ENCODE measurements at regions not wholly inside any gene's neighbourhood (a gene's known extent, or its start where the extent isn't known, plus 50 kb on each side); places are given as distances from the start of the nearest gene placed in this dataset.

GRCh38 chr13:109968876-109969577 lies 182.6 kb upstream of the IRS2 start:
- Mint-ChIP-seq H3K4me1 (peaks cover 0 to 3% (median 0%) of the 10 kb centered on the region in 3 donors), H3K9me3 (peaks cover 8 to 22% (median 10%) of the 10 kb centered on the region in 3 donors), H3K27ac (no peak overlapping the region), H3K27me3 (peaks cover 3 to 15% of the 10 kb centered on the region in 2 donors), H3K36me3 (no peaks in the 10 kb centered on the region), H3K4me3 (no peak overlapping the region)
- 96% methylated on average over 10 of the region's 12 CpGs for WGBS (ENCODE audit: insufficient coverage)
- Histone ChIP-seq H3K9me3 (no peaks in the 10 kb centered on the region), H3K27me3 (replicated peaks in 1 of 2; ENCODE audit: control insufficient read depth in 2 of 2, extremely low read depth in 1 of 2, insufficient read depth in 2 of 2, low read length in 1 of 2) (peaks cover 0 to 5% of the 10 kb centered on the region in 2 experiments), H3K36me3 (ENCODE audit: control insufficient read depth in 2 of 2, extremely low read depth in 1 of 2, insufficient read depth in 1 of 2, low read length in 1 of 2) (no peaks in the 10 kb centered on the region), H3K4me1 (ENCODE audit: control insufficient read depth in 1 of 2, extremely low read depth in 1 of 2, insufficient read depth in 2 of 2, low read length in 2 of 2) (no peaks in the 10 kb centered on the region), H3K4me3 (ENCODE audit: control insufficient read depth in 1 of 2, extremely low read depth in 1 of 2, low read length in 1 of 2) (no peak overlapping the region), H3K27ac (ENCODE audit: low read length) (no peak overlapping the region)
- no peak for DNase-seq
- ChIA-PET POLR2A (no interaction called here), CTCF (interaction anchor here in 1 of 2 donors (0.6 kb wide), 1 partner anchor 14 kb away, joined by 6 read pairs; no protein-coding TSS in a partner anchor)
- ATAC-seq (replicated peaks in 1 of 4): no peak

GRCh38 chr13:109963960-109964563 lies 177.7 kb upstream of the IRS2 start:
- no peak overlapping the region for H3K4me3 Mint-ChIP-seq
- 31% methylated on average over 11 of the region's 13 CpGs for WGBS (ENCODE audit: insufficient coverage)

DNA sequence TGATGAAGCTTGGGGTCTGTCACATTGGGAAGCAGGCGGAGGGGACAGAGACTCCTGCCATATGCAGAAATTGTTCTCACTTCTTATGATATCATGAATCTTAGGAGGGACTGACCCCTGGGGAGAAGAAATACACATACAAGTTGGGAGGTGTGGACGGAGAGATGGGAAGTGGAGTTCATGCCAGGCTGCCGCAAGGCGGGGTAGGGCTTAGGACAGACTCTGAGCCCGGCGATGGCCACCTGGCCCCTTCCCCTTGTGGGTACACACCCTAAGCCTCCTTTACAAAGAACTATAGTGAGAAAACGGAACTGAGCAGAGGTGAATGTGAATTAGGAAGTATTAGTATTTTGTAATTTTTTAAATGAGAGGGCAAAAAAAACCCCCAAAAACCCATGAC lies 177.0 kb upstream of the IRS2 start:
- Histone ChIP-seq H3K27ac (ENCODE audit: low read length) (no peak overlapping the region), H3K27me3 (replicated peaks in 1 of 2; ENCODE audit: control insufficient read depth in 2 of 2, extremely low read depth in 1 of 2, insufficient read depth in 2 of 2, low read length in 1 of 2) (peaks cover 0 to 7% of the 10 kb centered on the region in 2 experiments), H3K36me3 (ENCODE audit: control insufficient read depth in 2 of 2, extremely low read depth in 1 of 2, insufficient read depth in 1 of 2, low read length in 1 of 2) (no peaks in the 10 kb centered on the region), H3K4me1 (ENCODE audit: control insufficient read depth in 1 of 2, extremely low read depth in 1 of 2, insufficient read depth in 2 of 2, low read length in 2 of 2) (no peaks in the 10 kb centered on the region), H3K9me3 (no peaks in the 10 kb centered on the region), H3K4me3 (ENCODE audit: control insufficient read depth in 1 of 2, extremely low read depth in 1 of 2, low read length in 1 of 2) (no peak overlapping the region)
- ATAC-seq (replicated peaks in 1 of 4) (no peak), DNase-seq (no peak)
- CTCF ChIA-PET: no interaction called here
- Mint-ChIP-seq H3K9me3 (peaks cover 0 to 11% (median 4%) of the 10 kb centered on the region in 3 donors), H3K4me1 (peaks cover 0 to 5% (median 0%) of the 10 kb centered on the region in 3 donors), H3K4me3 (no peak overlapping the region), H3K27me3 (peaks cover 11 to 17% of the 10 kb centered on the region in 2 donors), H3K36me3 (no peaks in the 10 kb centered on the region), H3K27ac (no peak overlapping the region)
- POLR2A ChIA-PET: no interaction called here
- WGBS (ENCODE audit: insufficient coverage): 92% methylated on average over 2 of the region's 7 CpGs

More at GRCh38 chr13:109963960-109964563, 177.7 kb upstream of the IRS2 start:
- H3K4me3 ChIP-seq (ENCODE audit: control insufficient read depth in 1 of 2, extremely low read depth in 1 of 2, low read length in 1 of 2): no peak overlapping the region
- H3K27ac ChIP-seq (ENCODE audit: low read length): no peak overlapping the region
- H3K4me1 ChIP-seq (ENCODE audit: control insufficient read depth in 1 of 2, extremely low read depth in 1 of 2, insufficient read depth in 2 of 2, low read length in 2 of 2): no peaks in the 10 kb centered on the region
- H3K36me3 Mint-ChIP-seq: no peaks in the 10 kb centered on the region
- H3K36me3 ChIP-seq (ENCODE audit: control insufficient read depth in 2 of 2, extremely low read depth in 1 of 2, insufficient read depth in 1 of 2, low read length in 1 of 2): no peaks in the 10 kb centered on the region
- peaks cover 0 to 7% of the 10 kb centered on the region in 2 experiments for H3K27me3 ChIP-seq (replicated peaks in 1 of 2; ENCODE audit: control insufficient read depth in 2 of 2, extremely low read depth in 1 of 2, insufficient read depth in 2 of 2, low read length in 1 of 2)
- peaks cover 11 to 17% of the 10 kb centered on the region in 2 donors for H3K27me3 Mint-ChIP-seq
- DNase-seq (no peak), ATAC-seq (replicated peaks in 1 of 4) (no peak)
- no peaks in the 10 kb centered on the region for H3K9me3 ChIP-seq
- ChIA-PET CTCF (no interaction called here), POLR2A (no interaction called here)
- H3K9me3 Mint-ChIP-seq: peaks cover 0 to 9% (median 4%) of the 10 kb centered on the region in 3 donors
- no peak overlapping the region for H3K27ac Mint-ChIP-seq
- H3K4me1 Mint-ChIP-seq: peaks cover 0 to 5% (median 0%) of the 10 kb centered on the region in 3 donors

- Histone ChIP-seq H3K4me3 (ENCODE audit: control insufficient read depth in 1 of 2, extremely low read depth in 1 of 2, low read length in 1 of 2) (no peak overlapping the region), H3K4me1 (ENCODE audit: control insufficient read depth in 1 of 2, extremely low read depth in 1 of 2, insufficient read depth in 2 of 2, low read length in 2 of 2) (no peaks in the 10 kb centered on the region), H3K9me3 (no peaks in the 10 kb centered on the region), H3K27me3 (replicated peaks in 1 of 2; ENCODE audit: control insufficient read depth in 2 of 2, extremely low read depth in 1 of 2, insufficient read depth in 2 of 2, low read length in 1 of 2) (peaks cover 0 to 7% of the 10 kb centered on the region in 2 experiments), H3K36me3 (ENCODE audit: control insufficient read depth in 2 of 2, extremely low read depth in 1 of 2, insufficient read depth in 1 of 2, low read length in 1 of 2) (no peaks in the 10 kb centered on the region), H3K27ac (ENCODE audit: low read length) (no peak overlapping the region)
- CTCF ChIA-PET: no interaction called here
- Mint-ChIP-seq H3K4me1 (peaks cover 0 to 5% (median 0%) of the 10 kb centered on the region in 3 donors), H3K9me3 (peaks cover 0 to 17% (median 11%) of the 10 kb centered on the region in 3 donors), H3K36me3 (no peaks in the 10 kb centered on the region), H3K27me3 (peaks cover 11 to 16% of the 10 kb centered on the region in 2 donors), H3K27ac (no peak overlapping the region), H3K4me3 (no peak overlapping the region)
- POLR2A ChIA-PET: no interaction called here
- WGBS (ENCODE audit: insufficient coverage): no CpG with 5 or more reads among the region's 1 CpG
- ATAC-seq (replicated peaks in 1 of 4) (no peak), DNase-seq (no peak)
Observed at GRCh38 chr13:109959903-109960302, 173.5 kb upstream of the IRS2 start.

GRCh38 chr13:109957875-109958274 lies 171.5 kb upstream of the IRS2 start:
- Mint-ChIP-seq H3K4me1 (no peaks in the 10 kb centered on the region), H3K36me3 (no peaks in the 10 kb centered on the region), H3K9me3 (peaks cover 0 to 21% (median 7%) of the 10 kb centered on the region in 3 donors), H3K4me3 (no peak overlapping the region), H3K27me3 (peaks cover 1% of the 10 kb centered on the region in 2 donors), H3K27ac (no peak overlapping the region)
- H3K27ac ChIP-seq (ENCODE audit: low read length): no peak overlapping the region
- CTCF ChIA-PET: no interaction called here
- DNase-seq: no peak
- WGBS (ENCODE audit: insufficient coverage): no CpG with 5 or more reads among the region's 5 CpGs
- POLR2A ChIA-PET: no interaction called here
- H3K4me1 ChIP-seq (ENCODE audit: control insufficient read depth in 1 of 2, extremely low read depth in 1 of 2, insufficient read depth in 2 of 2, low read length in 2 of 2): no peaks in the 10 kb centered on the region
- no peak overlapping the region for H3K4me3 ChIP-seq (ENCODE audit: control insufficient read depth in 1 of 2, extremely low read depth in 1 of 2, low read length in 1 of 2)
- H3K36me3 ChIP-seq (ENCODE audit: control insufficient read depth in 2 of 2, extremely low read depth in 1 of 2, insufficient read depth in 1 of 2, low read length in 1 of 2): no peaks in the 10 kb centered on the region
- ATAC-seq (replicated peaks in 1 of 4): no peak
- H3K27me3 ChIP-seq (replicated peaks in 1 of 2; ENCODE audit: control insufficient read depth in 2 of 2, extremely low read depth in 1 of 2, insufficient read depth in 2 of 2, low read length in 1 of 2): peaks cover 0 to 4% of the 10 kb centered on the region in 2 experiments
- H3K9me3 ChIP-seq: no peaks in the 10 kb centered on the region

- H3K27me3 Mint-ChIP-seq: no peaks in the 10 kb centered on the region
- ChIA-PET POLR2A (no interaction called here), CTCF (no interaction called here)
- H3K27ac ChIP-seq (ENCODE audit: low read length): no peak overlapping the region
- no peaks in the 10 kb centered on the region for H3K9me3 ChIP-seq
- H3K4me3 Mint-ChIP-seq: no peak overlapping the region
- no peaks in the 10 kb centered on the region for H3K4me1 Mint-ChIP-seq
- no peak for DNase-seq
- no peaks in the 10 kb centered on the region for H3K36me3 ChIP-seq (ENCODE audit: control insufficient read depth in 2 of 2, extremely low read depth in 1 of 2, insufficient read depth in 1 of 2, low read length in 1 of 2)
- H3K27ac Mint-ChIP-seq: no peak overlapping the region
- no peaks in the 10 kb centered on the region for H3K4me1 ChIP-seq (ENCODE audit: control insufficient read depth in 1 of 2, extremely low read depth in 1 of 2, insufficient read depth in 2 of 2, low read length in 2 of 2)
- H3K27me3 ChIP-seq (replicated peaks in 1 of 2; ENCODE audit: control insufficient read depth in 2 of 2, extremely low read depth in 1 of 2, insufficient read depth in 2 of 2, low read length in 1 of 2): no peaks in the 10 kb centered on the region
- no peak for ATAC-seq (replicated peaks in 1 of 4)
- WGBS (ENCODE audit: insufficient coverage): 80% methylated on average over 2 of the region's 3 CpGs
- peaks cover 0 to 21% (median 7%) of the 10 kb centered on the region in 3 donors for H3K9me3 Mint-ChIP-seq
- no peaks in the 10 kb centered on the region for H3K36me3 Mint-ChIP-seq
- H3K4me3 ChIP-seq (ENCODE audit: control insufficient read depth in 1 of 2, extremely low read depth in 1 of 2, low read length in 1 of 2): no peak overlapping the region
Observed at GRCh38 chr13:109955598-109955997, 169.2 kb upstream of the IRS2 start.

Data from T-cell (primary cell).